ENCODE measurements at regions not wholly inside any gene's neighbourhood (a gene's known extent, or its start where the extent isn't known, plus 50 kb on each side); places are given as distances from the start of the nearest gene placed in this dataset.

DNA sequence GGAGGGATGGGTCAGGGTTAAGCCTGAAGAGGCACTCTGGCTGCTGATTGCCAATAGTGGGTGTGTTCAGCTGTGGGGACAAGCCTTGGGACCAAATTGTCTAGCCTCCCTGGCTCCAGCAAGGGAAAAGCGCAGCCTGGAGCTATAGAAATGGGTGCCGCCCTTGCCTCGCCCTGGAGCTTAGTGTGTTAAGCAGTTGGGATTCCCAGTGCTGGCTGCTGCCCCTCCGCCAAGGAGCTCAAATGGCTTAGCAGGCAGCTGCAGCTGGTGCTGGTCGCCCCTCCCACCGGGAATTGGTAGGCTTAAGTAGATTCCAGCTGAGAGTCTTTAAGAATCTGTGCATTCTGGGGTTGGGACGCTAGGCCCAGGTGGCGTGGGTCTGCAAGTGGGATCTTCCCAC lies 662.9 kb upstream of the TBL1XR1 start:
- TF ChIP-seq ERG (CRISPR knock-in tag; IDR thresholded peaks at IDR 0.05) = no peak
- no peak for TF ChIP-seq CTCF (IDR thresholded peaks at IDR 0.05)
- TF ChIP-seq CREM (CRISPR knock-in tag; IDR thresholded peaks at IDR 0.05) = no peak
- no peak for TF ChIP-seq KAT7 (CRISPR knock-in tag; IDR thresholded peaks at IDR 0.05; ENCODE audit: borderline replicate concordance)
- no peak for TF ChIP-seq FOXK1 (CRISPR knock-in tag; IDR thresholded peaks at IDR 0.05)
- TF ChIP-seq, protein P1, sequence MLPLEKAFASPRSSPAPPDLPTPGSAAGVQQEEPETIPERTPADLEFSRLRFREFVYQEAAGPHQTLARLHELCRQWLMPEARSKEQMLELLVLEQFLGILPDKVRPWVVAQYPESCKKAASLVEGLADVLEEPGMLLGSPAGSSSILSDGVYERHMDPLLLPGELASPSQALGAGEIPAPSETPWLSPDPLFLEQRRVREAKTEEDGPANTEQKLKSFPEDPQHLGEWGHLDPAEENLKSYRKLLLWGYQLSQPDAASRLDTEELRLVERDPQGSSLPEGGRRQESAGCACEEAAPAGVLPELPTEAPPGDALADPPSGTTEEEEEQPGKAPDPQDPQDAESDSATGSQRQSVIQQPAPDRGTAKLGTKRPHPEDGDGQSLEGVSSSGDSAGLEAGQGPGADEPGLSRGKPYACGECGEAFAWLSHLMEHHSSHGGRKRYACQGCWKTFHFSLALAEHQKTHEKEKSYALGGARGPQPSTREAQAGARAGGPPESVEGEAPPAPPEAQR (CRISPR knock-in tag; IDR thresholded peaks at IDR 0.05) = no peak
- TF ChIP-seq ATF2 (CRISPR knock-in tag; IDR thresholded peaks at IDR 0.05; ENCODE audit: borderline replicate concordance, low read depth) = no peak
